Transverse colon (tissue), 4 donors: ENCODE measurements at regions not wholly inside any gene's neighbourhood (a gene's known extent, or its start where the extent isn't known, plus 50 kb on each side); places are given as distances from the start of the nearest gene placed in this dataset.

Source experiments
- CTCF ChIP-seq, 5 experiments: fragments of 200-600 bp in 3 of 5; fragments of 450-650 bp in 2 of 5; sonication (generic) in 3 of 5; IDR thresholded peaks; 1 replicate in 2 of 5; 2 replicates in 3 of 5; pipeline ENCODE4 v1.5.1; 2016 to 2017; ENCODE audit warnings: antibody characterized with exemption in 5 of 5, inconsistent platforms in 3 of 5, mild to moderate bottlenecking in 2 of 5, moderate library complexity in 1 of 5
- EP300 ChIP-seq: sonication (generic); formaldehyde crosslinking; IDR thresholded peaks from one replicate; pipeline ENCODE4 v1.6.1; 2017; ENCODE audit warnings: antibody characterized with exemption, low read depth
- POLR2A ChIP-seq: fragments of 450-650 bp; IDR thresholded peaks from one replicate; pipeline ENCODE4 v1.6.1; 2016; ENCODE audit warnings: antibody characterized with exemption, mild to moderate bottlenecking, moderate library complexity
- POLR2AphosphoS5 ChIP-seq, 3 donors: sonication (generic); formaldehyde crosslinking; IDR thresholded peaks; one replicate each; pipeline ENCODE4 v1.6.1; 2016; ENCODE audit warnings: antibody characterized with exemption in 3 of 3

DNA sequence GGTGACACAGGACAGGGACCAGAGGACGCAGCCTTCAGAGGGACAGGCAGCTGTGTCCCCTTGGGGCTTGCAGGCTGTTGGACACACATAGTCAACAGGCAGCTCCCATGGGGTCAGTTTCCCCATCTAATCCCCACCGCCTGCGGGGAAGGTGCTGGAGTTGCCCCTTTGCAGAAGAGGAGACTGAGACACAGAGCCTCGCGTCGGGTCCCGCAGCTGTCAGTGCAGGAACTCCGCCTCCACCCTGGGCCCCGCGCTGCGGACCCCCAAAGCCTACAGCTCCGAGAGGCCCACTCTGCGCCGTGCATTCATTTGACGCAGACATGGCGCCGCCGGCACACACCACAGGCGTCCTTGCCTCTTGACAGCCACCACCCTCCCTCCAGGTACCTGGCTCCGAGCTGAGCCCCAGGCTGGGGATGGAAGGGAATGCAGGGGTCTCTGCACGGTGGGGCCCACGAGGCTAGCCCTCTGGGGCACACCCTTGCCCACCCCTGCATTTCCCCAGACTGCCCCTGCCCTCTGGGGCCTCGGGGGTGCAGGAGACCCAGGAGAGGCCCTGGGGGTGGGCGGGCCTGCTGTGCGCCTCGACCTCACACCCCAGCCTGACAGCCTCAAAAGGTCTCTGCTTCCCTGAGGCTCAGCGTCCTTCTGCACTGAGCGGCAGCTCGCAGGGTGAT is 88.5 kb upstream of the ACTRT2 start:
- TF ChIP-seq CTCF (IDR thresholded peaks at IDR 0.05) (no peak), POLR2A (no peak), POLR2AphosphoS5 (IDR thresholded peaks at IDR 0.05) (no peak), EP300 (no peak)
